Hepatocyte (in vitro differentiated cells): ENCODE measurements at regions not wholly inside any gene's neighbourhood (a gene's known extent, or its start where the extent isn't known, plus 50 kb on each side); places are given as distances from the start of the nearest gene placed in this dataset.
"Not testable (repeated sequence)": the region's sequence is repeated elsewhere in the genome, so short reads cannot be mapped to it uniquely, and the experiment has no call there.

Experiments
- EZH2 ChIP-seq: fragments of 200-600 bp; sonication (generic); IDR thresholded peaks from 2 replicates; pipeline ENCODE4 v1.6.1; 2016; ENCODE audit warnings: antibody characterized with exemption, mild to moderate bottlenecking, borderline replicate concordance
- TF ChIP-seq, protein P1 (sequence below): fragments of 200-600 bp; sonication (generic); IDR thresholded peaks from 2 replicates; pipeline ENCODE4 v1.5.1; 2016; ENCODE audit warnings: antibody characterized with exemption, mild to moderate bottlenecking; ENCODE audit not compliant: poor library complexity

DNA sequence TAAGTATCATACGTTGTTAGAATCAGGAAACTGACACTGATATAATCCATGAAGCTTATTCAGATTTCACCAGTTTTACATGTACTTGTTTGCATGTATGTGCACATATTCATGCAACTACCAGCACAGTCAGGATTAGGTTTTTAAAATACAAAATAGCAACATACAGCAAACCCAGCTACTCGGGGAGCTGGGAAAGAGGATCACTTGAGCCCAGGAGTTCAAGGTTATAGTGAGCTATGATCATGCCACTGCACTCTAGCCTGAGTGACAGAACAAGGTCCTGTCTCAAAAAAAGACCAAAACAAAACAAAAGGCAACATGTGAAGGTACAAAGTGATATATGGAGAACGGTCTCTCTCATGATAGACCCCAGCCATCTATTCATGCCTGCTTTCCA, 2665.8 kb upstream of the DEFB115 start:
- TF ChIP-seq, protein P1, sequence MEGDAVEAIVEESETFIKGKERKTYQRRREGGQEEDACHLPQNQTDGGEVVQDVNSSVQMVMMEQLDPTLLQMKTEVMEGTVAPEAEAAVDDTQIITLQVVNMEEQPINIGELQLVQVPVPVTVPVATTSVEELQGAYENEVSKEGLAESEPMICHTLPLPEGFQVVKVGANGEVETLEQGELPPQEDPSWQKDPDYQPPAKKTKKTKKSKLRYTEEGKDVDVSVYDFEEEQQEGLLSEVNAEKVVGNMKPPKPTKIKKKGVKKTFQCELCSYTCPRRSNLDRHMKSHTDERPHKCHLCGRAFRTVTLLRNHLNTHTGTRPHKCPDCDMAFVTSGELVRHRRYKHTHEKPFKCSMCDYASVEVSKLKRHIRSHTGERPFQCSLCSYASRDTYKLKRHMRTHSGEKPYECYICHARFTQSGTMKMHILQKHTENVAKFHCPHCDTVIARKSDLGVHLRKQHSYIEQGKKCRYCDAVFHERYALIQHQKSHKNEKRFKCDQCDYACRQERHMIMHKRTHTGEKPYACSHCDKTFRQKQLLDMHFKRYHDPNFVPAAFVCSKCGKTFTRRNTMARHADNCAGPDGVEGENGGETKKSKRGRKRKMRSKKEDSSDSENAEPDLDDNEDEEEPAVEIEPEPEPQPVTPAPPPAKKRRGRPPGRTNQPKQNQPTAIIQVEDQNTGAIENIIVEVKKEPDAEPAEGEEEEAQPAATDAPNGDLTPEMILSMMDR, result not testable (repeated sequence)
- not testable (repeated sequence) for TF ChIP-seq EZH2
